Stimulated activated CD4-positive, alpha-beta T cell treated with anti-CD3 and anti-CD28 coated beads, TNF-alpha, amount 100 ng/mL, for 48 hours (primary cell): ENCODE measurements at regions not wholly inside any gene's neighbourhood (a gene's known extent, or its start where the extent isn't known, plus 50 kb on each side); places are given as distances from the start of the nearest gene placed in this dataset.

ENCODE experiments used
- DNase-seq, 3 donors: peaks; one replicate each; pipeline ENCODE4 v3.0.0-alpha.2; 2020; ENCODE audit warnings: low read depth in 3 of 3

- no peak for DNase-seq
These were observed 1191.1 kb upstream of the MIR17HG start for GRCh38 chr13:90156390-90156789.

GRCh38 chr13:90168953-90169352 lies 1178.5 kb upstream of the MIR17HG start:
- DNase-seq, result no peak

GRCh38 chr13:90170208-90170607 lies 1177.3 kb upstream of the MIR17HG start:
- DNase-seq, result no peak

GRCh38 chr13:90171649-90172048 lies 1175.8 kb upstream of the MIR17HG start:
- DNase-seq, result no peak

- no peak for DNase-seq
These were observed 1170.0 kb upstream of the MIR17HG start for GRCh38 chr13:90177512-90177911.

- no peak for DNase-seq
These were observed 1163.1 kb upstream of the MIR17HG start for GRCh38 chr13:90184355-90184754.

- DNase-seq, result no peak
These were observed 1161.8 kb upstream of the MIR17HG start for GRCh38 chr13:90185734-90186133.

GRCh38 chr13:90187478-90188350 lies 1159.8 kb upstream of the MIR17HG start:
- DNase-seq, result no peak

- no peak for DNase-seq
These were observed 1159.2 kb upstream of the MIR17HG start for GRCh38 chr13:90188351-90188636.

GRCh38 chr13:90197722-90198121 lies 1149.8 kb upstream of the MIR17HG start:
- no peak for DNase-seq

GRCh38 chr13:90201202-90201601 lies 1146.3 kb upstream of the MIR17HG start:
- DNase-seq, result no peak

- no peak for DNase-seq
These were observed 1145.6 kb upstream of the MIR17HG start for GRCh38 chr13:90201676-90202460.

GRCh38 chr13:90205081-90205480 lies 1142.4 kb upstream of the MIR17HG start:
- no peak for DNase-seq

GRCh38 chr13:90205911-90206310 lies 1141.6 kb upstream of the MIR17HG start:
- no peak for DNase-seq

GRCh38 chr13:90217275-90217674 lies 1130.2 kb upstream of the MIR17HG start:
- no peak for DNase-seq

- DNase-seq, result no peak
These were observed 1124.7 kb upstream of the MIR17HG start for GRCh38 chr13:90222758-90223157.

GRCh38 chr13:90230311-90230710 lies 1117.2 kb upstream of the MIR17HG start:
- DNase-seq, result no peak

GRCh38 chr13:90232291-90232690 lies 1115.2 kb upstream of the MIR17HG start:
- no peak for DNase-seq

GRCh38 chr13:90233933-90234672 lies 1113.4 kb upstream of the MIR17HG start:
- DNase-seq, result no peak

GRCh38 chr13:90237852-90238251 lies 1109.6 kb upstream of the MIR17HG start:
- no peak for DNase-seq

GRCh38 chr13:90238413-90238812 lies 1109.1 kb upstream of the MIR17HG start:
- no peak for DNase-seq

- no peak for DNase-seq
These were observed 1108.4 kb upstream of the MIR17HG start for GRCh38 chr13:90239130-90239529.
